CD14-positive monocyte (primary cell): ENCODE measurements at regions not wholly inside any gene's neighbourhood (a gene's known extent, or its start where the extent isn't known, plus 50 kb on each side); places are given as distances from the start of the nearest gene placed in this dataset.

Experiments
- DNase-seq, 3 donors: peaks; one replicate each; pipeline ENCODE4 v3.0.0-alpha.2; 2011 to 2022
- H2AFZ ChIP-seq: 2 replicates; pipeline ENCODE4 v1.6.0; 2012; ENCODE audit warnings: mild to moderate bottlenecking, low read depth, low read length, inconsistent platforms; ENCODE audit not compliant: insufficient read depth, poor library complexity, severe bottlenecking
- H3K27ac ChIP-seq, 2 donors: 1 replicate in 1 of 2; 2 replicates in 1 of 2; pipeline ENCODE4 v1.5.1; 2012 to 2013; ENCODE audit warnings: low read length in 2 of 2, control low read depth in 1 of 2, inconsistent platforms in 1 of 2, low read depth in 1 of 2, mild to moderate bottlenecking in 1 of 2
- H3K27me3 ChIP-seq, 2 donors: one replicate each; pipeline versions ENCODE4 v1.6.0 to v1.6.1; 2011 to 2013; ENCODE audit warnings: low read length in 2 of 2; ENCODE audit not compliant: control insufficient read depth in 2 of 2, insufficient read depth in 2 of 2
- H3K36me3 ChIP-seq, 2 donors: replicated peaks in 1 of 2; 1 replicate in 1 of 2; 2 replicates in 1 of 2; pipeline versions ENCODE4 v1.5.1 to v1.6.1; 2012 to 2013; ENCODE audit warnings: low read length in 2 of 2, control low read depth in 1 of 2, inconsistent platforms in 1 of 2, mild to moderate bottlenecking in 1 of 2; ENCODE audit not compliant: insufficient read depth in 2 of 2, control insufficient read depth in 1 of 2
- H3K4me1 ChIP-seq, 2 donors: 1 replicate in 1 of 2; 2 replicates in 1 of 2; pipeline versions ENCODE4 v1.5.1 to v1.6.1; 2012 to 2013; ENCODE audit warnings: low read length in 2 of 2, control low read depth in 1 of 2, inconsistent platforms in 1 of 2, mild to moderate bottlenecking in 1 of 2, moderate library complexity in 1 of 2; ENCODE audit not compliant: insufficient read depth in 2 of 2, control insufficient read depth in 1 of 2
- H3K4me2 ChIP-seq: replicated peaks from 2 replicates; pipeline ENCODE3; 2012; ENCODE audit warnings: low read length, moderate library complexity, mild to moderate bottlenecking; ENCODE audit not compliant: poor library complexity, severe bottlenecking; ENCODE audit errors: extremely low read depth
- H3K4me3 ChIP-seq, 3 experiments: fragments of 200-600 bp in 1 of 3; sonication (generic) in 1 of 3; replicated peaks in 1 of 3; 1 replicate in 2 of 3; 2 replicates in 1 of 3; pipeline ENCODE4 v1.5.1; 2011 to 2013; ENCODE audit warnings: low read length in 3 of 3, mild to moderate bottlenecking in 3 of 3, control low read depth in 2 of 3, low read depth in 2 of 3, inconsistent platforms in 1 of 3, moderate library complexity in 1 of 3
- H3K79me2 ChIP-seq: 2 replicates; pipeline ENCODE4 v1.6.0; 2012; ENCODE audit warnings: mild to moderate bottlenecking, control low read depth, inconsistent platforms, low read length, moderate library complexity; ENCODE audit not compliant: insufficient read depth
- H3K9ac ChIP-seq: 2 replicates; pipeline ENCODE4 v1.6.0; 2017; ENCODE audit warnings: low read length, mild to moderate bottlenecking; ENCODE audit not compliant: insufficient read depth, poor library complexity, severe bottlenecking
- H3K9me3 ChIP-seq, 2 donors: replicated peaks in 1 of 2; 1 replicate in 1 of 2; 2 replicates in 1 of 2; pipeline versions ENCODE4 v1.5.1 to v1.6.1; 2012 to 2013; ENCODE audit warnings: low read length in 2 of 2, control low read depth in 1 of 2; ENCODE audit not compliant: control insufficient read depth in 1 of 2, insufficient read depth in 1 of 2
- H4K20me1 ChIP-seq: 2 replicates; pipeline ENCODE4 v1.6.0; 2012; ENCODE audit warnings: mild to moderate bottlenecking, low read length, control low read depth, moderate library complexity; ENCODE audit not compliant: insufficient read depth
- H3K27ac Mint-ChIP-seq, 7 donors: one replicate each; pipeline ENCODE4 v1.8.0; 2020; ENCODE audit warnings: mild to moderate bottlenecking in 7 of 7, mixed read lengths in 7 of 7, moderate library complexity in 6 of 7, inconsistent platforms in 2 of 7
- H3K27me3 Mint-ChIP-seq, 3 donors: one replicate each; pipeline ENCODE4 v1.8.0; 2021 to 2022; ENCODE audit warnings: low read depth in 3 of 3, mild to moderate bottlenecking in 3 of 3, mixed read lengths in 3 of 3, moderate library complexity in 3 of 3, inconsistent platforms in 1 of 3
- H3K36me3 Mint-ChIP-seq, 2 donors: one replicate each; pipeline ENCODE4 v1.8.0; 2020; ENCODE audit warnings: mixed read lengths in 2 of 2, inconsistent platforms in 1 of 2, mild to moderate bottlenecking in 1 of 2
- H3K4me1 Mint-ChIP-seq: one replicate; pipeline ENCODE4 v1.8.0; 2020; ENCODE audit warnings: mild to moderate bottlenecking, mixed read lengths
- H3K4me3 Mint-ChIP-seq, 2 donors: one replicate each; pipeline ENCODE4 v1.8.0; 2020; ENCODE audit warnings: mild to moderate bottlenecking in 2 of 2, mixed read lengths in 2 of 2, moderate library complexity in 1 of 2
- H3K9me3 Mint-ChIP-seq, 7 donors: one replicate each; pipeline ENCODE4 v1.8.0; 2020 to 2022; ENCODE audit warnings: mixed read lengths in 7 of 7, mild to moderate bottlenecking in 6 of 7, moderate library complexity in 6 of 7, inconsistent platforms in 2 of 7
- CTCF ChIP-seq: fragments of 200-600 bp; IDR thresholded peaks from one replicate; pipeline ENCODE4 v1.8.0; 2022; ENCODE audit warnings: antibody characterized with exemption, mild to moderate bottlenecking
- WGBS: methylation state at CpG from one replicate; pipeline ENCODE4 v1.1.5; 2013; ENCODE audit warnings: missing lambda C conversion rate; ENCODE audit not compliant: insufficient coverage; 5-methylcytosine and 5-hydroxymethylcytosine counted together
- intact Hi-C, 2 donors: fragments of 100-400 bp; cut with micrococcal nuclease; formaldehyde crosslinking; loops; one replicate each; pipeline versions ENCODE4 v1.15.0 to v1.15.1; 2023

DNA sequence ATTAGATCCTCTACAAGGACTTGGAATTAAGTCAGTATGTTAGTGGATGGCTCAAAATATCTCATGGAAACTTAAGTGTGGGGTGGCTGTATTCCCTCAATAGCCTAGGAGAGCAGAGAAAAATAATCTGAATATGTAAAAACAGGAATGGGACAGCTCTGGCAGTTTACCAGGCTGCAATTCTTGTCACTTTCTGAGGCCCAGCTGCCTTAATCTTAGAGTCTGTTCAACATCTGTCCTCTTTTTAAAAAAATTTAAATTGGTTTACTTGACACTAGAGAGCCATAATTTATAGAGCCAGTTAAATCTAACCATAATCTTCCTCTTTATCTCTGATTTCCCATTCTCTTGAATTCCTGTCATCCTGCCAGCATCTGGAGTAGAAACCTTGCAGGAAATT is 109.2 kb upstream of the CXCL13 start:
- Histone ChIP-seq H3K9me3 (no peaks in the 10 kb centered on the region), H3K27ac (no peak overlapping the region), H3K27me3 (no peaks in the 10 kb centered on the region), H4K20me1 (no peaks in the 10 kb centered on the region), H3K9ac (no peak overlapping the region), H2AFZ (no peak overlapping the region), H3K4me1 (no peaks in the 10 kb centered on the region), H3K4me3 (no peak overlapping the region), H3K4me2 (no peak overlapping the region), H3K79me2 (no peaks in the 10 kb centered on the region), H3K36me3 (no peaks in the 10 kb centered on the region)
- no peak overlapping the region for H3K4me3 Mint-ChIP-seq
- H3K27ac Mint-ChIP-seq = no peak overlapping the region
- H3K36me3 Mint-ChIP-seq = no peaks in the 10 kb centered on the region
- H3K9me3 Mint-ChIP-seq = peaks cover 0 to 4% (median 0%) of the 10 kb centered on the region in 7 donors
- peaks cover 3% of the 10 kb centered on the region for H3K4me1 Mint-ChIP-seq
- H3K27me3 Mint-ChIP-seq = peaks cover 0 to 3% (median 0%) of the 10 kb centered on the region in 3 donors
- TF ChIP-seq CTCF = no peak
- DNase-seq = no peak
- intact Hi-C loops = no loop called here

GRCh38 chr4:77500801-77501200 is 104.8 kb upstream of the CXCL13 start:
- no peak overlapping the region for H3K27ac ChIP-seq
- H3K36me3 Mint-ChIP-seq = no peaks in the 10 kb centered on the region
- H3K27ac Mint-ChIP-seq = no peak overlapping the region
- H3K4me1 Mint-ChIP-seq = no peaks in the 10 kb centered on the region
- no peak for DNase-seq
- peaks cover 0 to 2% (median 0%) of the 10 kb centered on the region in 3 donors for H3K27me3 Mint-ChIP-seq
- H3K4me3 Mint-ChIP-seq = no peak overlapping the region
- intact Hi-C loops = no loop called here
- H3K9ac ChIP-seq = no peak overlapping the region
- no peaks in the 10 kb centered on the region for H3K79me2 ChIP-seq
- no peak for TF ChIP-seq CTCF
- H4K20me1 ChIP-seq = no peaks in the 10 kb centered on the region
- no peaks in the 10 kb centered on the region for H3K27me3 ChIP-seq
- no peaks in the 10 kb centered on the region for H3K36me3 ChIP-seq
- no peaks in the 10 kb centered on the region for H3K9me3 ChIP-seq
- peaks cover 0 to 4% (median 0%) of the 10 kb centered on the region in 7 donors for H3K9me3 Mint-ChIP-seq
- no peak overlapping the region for H2AFZ ChIP-seq
- H3K4me3 ChIP-seq = no peak overlapping the region
- no peak overlapping the region for H3K4me2 ChIP-seq
- WGBS = 100% methylated on average over 1 of the region's 3 CpGs
- H3K4me1 ChIP-seq = no peaks in the 10 kb centered on the region
